GM23338 (cell line): ENCODE measurements at regions not wholly inside any gene's neighbourhood (a gene's known extent, or its start where the extent isn't known, plus 50 kb on each side); places are given as distances from the start of the nearest gene placed in this dataset.

Experiments
- ATAC-seq: fragments of 200-7000 bp; cut with Tn5 transposase; 3 replicates; pipeline ENCODE4 v1.9.1; 2020
- DNase-seq: peaks from one replicate; pipeline ENCODE4 v3.0.0-alpha.2; 2015; ENCODE audit warnings: low spot score
- H2AFZ ChIP-seq: fragments of 200-600 bp; sonication (generic); 2 replicates; pipeline ENCODE4 v1.8.0; 2016; ENCODE audit warnings: antibody characterized with exemption, mild to moderate bottlenecking, moderate library complexity
- H3F3A ChIP-seq: fragments of 200-600 bp; sonication (generic); replicated peaks from 2 replicates; pipeline ENCODE4 v1.8.0; 2017; ENCODE audit warnings: antibody characterized with exemption, mixed run types, low read depth
- H3K27ac ChIP-seq: fragments of 200-600 bp; sonication (generic); 2 replicates; pipeline ENCODE4 v1.6.1; 2016; ENCODE audit warnings: low read depth
- H3K27me3 ChIP-seq: fragments of 200-600 bp; sonication (generic); 2 replicates; pipeline ENCODE4 v1.8.0; 2016; ENCODE audit warnings: mild to moderate bottlenecking, mixed run types, moderate library complexity; ENCODE audit not compliant: insufficient read depth
- H3K36me3 ChIP-seq: fragments of 200-600 bp; sonication (generic); 2 replicates; pipeline ENCODE4 v1.8.0; 2016; ENCODE audit warnings: mild to moderate bottlenecking; ENCODE audit not compliant: insufficient read depth
- H3K4me1 ChIP-seq: fragments of 200-600 bp; sonication (generic); 2 replicates; pipeline ENCODE4 v1.8.0; 2016; ENCODE audit warnings: mild to moderate bottlenecking, moderate library complexity; ENCODE audit not compliant: insufficient read depth
- H3K4me2 ChIP-seq: fragments of 200-600 bp; sonication (generic); 2 replicates; pipeline ENCODE4 v1.7.1; 2017; ENCODE audit warnings: mixed run types
- H3K4me3 ChIP-seq: fragments of 200-600 bp; sonication (generic); 2 replicates; pipeline ENCODE4 v1.6.1; 2016; ENCODE audit warnings: mixed run types
- H3K79me2 ChIP-seq: fragments of 200-600 bp; sonication (generic); replicated peaks from 2 replicates; pipeline ENCODE4 v1.8.0; 2017; ENCODE audit warnings: mild to moderate bottlenecking; ENCODE audit not compliant: insufficient read depth
- H3K9me2 ChIP-seq: fragments of 200-600 bp; sonication (generic); 2 replicates; pipeline ENCODE4 v1.8.0; 2017; ENCODE audit not compliant: insufficient read depth
- H4K20me1 ChIP-seq: fragments of 200-600 bp; sonication (generic); replicated peaks from 2 replicates; pipeline ENCODE4 v1.8.0; 2017; ENCODE audit warnings: mild to moderate bottlenecking; ENCODE audit not compliant: insufficient read depth
- H3K27ac Mint-ChIP-seq: 2 replicates; pipeline ENCODE4 v1.8.0; 2020; ENCODE audit warnings: inconsistent platforms, mild to moderate bottlenecking, moderate library complexity, mixed read lengths
- H3K27me3 Mint-ChIP-seq: 3 replicates; pipeline ENCODE4 v1.8.0; 2022; ENCODE audit warnings: low read depth, mild to moderate bottlenecking, moderate library complexity, mixed read lengths, inconsistent platforms; ENCODE audit not compliant: insufficient read depth, poor library complexity
- H3K36me3 Mint-ChIP-seq: 3 replicates; pipeline ENCODE4 v1.8.0; 2021; ENCODE audit warnings: low read depth, mild to moderate bottlenecking, inconsistent platforms, moderate library complexity, mixed read lengths
- H3K4me1 Mint-ChIP-seq: 3 replicates; pipeline ENCODE4 v1.8.0; 2020; ENCODE audit warnings: mild to moderate bottlenecking, inconsistent platforms, mixed read lengths
- H3K4me3 Mint-ChIP-seq: 3 replicates; pipeline ENCODE4 v1.8.0; 2021; ENCODE audit warnings: moderate library complexity, mild to moderate bottlenecking, inconsistent platforms, mixed read lengths
- H3K9me3 Mint-ChIP-seq: 3 replicates; pipeline ENCODE4 v1.8.0; 2020; ENCODE audit warnings: moderate library complexity, mild to moderate bottlenecking, inconsistent platforms, mixed read lengths
- EZH2 ChIP-seq: fragments of 200-600 bp; sonication (generic); IDR thresholded peaks from one replicate; pipeline ENCODE4 v1.8.0; 2017; ENCODE audit warnings: antibody characterized with exemption, mild to moderate bottlenecking, low read depth; ENCODE audit not compliant: unreplicated experiment
- EZH2phosphoT487 ChIP-seq: fragments of 200-600 bp; sonication (generic); IDR thresholded peaks from one replicate; pipeline ENCODE4 v1.8.1; 2018; ENCODE audit warnings: antibody characterized with exemption; ENCODE audit not compliant: unreplicated experiment
- JUNB ChIP-seq: IDR thresholded peaks from one replicate; pipeline ENCODE4 v1.6.1; 2016; ENCODE audit warnings: antibody characterized with exemption; ENCODE audit not compliant: unreplicated experiment
- NANOG ChIP-seq: IDR thresholded peaks from 2 replicates; pipeline ENCODE4 v1.6.1; 2016; ENCODE audit warnings: antibody characterized with exemption, borderline replicate concordance
- POLR2AphosphoS5 ChIP-seq: IDR thresholded peaks from 2 replicates; pipeline ENCODE4 v1.6.1; 2016; ENCODE audit warnings: antibody characterized with exemption, low read depth
- STAT1 ChIP-seq: IDR thresholded peaks from one replicate; pipeline ENCODE4 v1.6.1; 2016; ENCODE audit warnings: antibody characterized with exemption; ENCODE audit not compliant: unreplicated experiment
- ZNF114 ChIP-seq: fragments of 250-450 bp; sonication (Bioruptor Pico); IDR thresholded peaks from 2 replicates; pipeline ENCODE4 v1.5.0; 2020; ENCODE audit warnings: mild to moderate bottlenecking, moderate library complexity
- TF ChIP-seq, protein P1 (sequence below): IDR thresholded peaks from 2 replicates; pipeline ENCODE4 v1.6.1; 2016; ENCODE audit warnings: antibody characterized with exemption
- TF ChIP-seq, protein P2 (sequence below), 2 experiments: fragments of 200-600 bp in 1 of 2; sonication (generic) in 1 of 2; conservative IDR thresholded peaks; 2 replicates each; pipeline versions ENCODE4 v1.5.1 to v1.6.1; 2016 to 2017; ENCODE audit warnings: antibody characterized with exemption in 2 of 2, low read depth in 2 of 2, mild to moderate bottlenecking in 2 of 2, moderate library complexity in 1 of 2
- TF ChIP-seq, protein P3 (sequence below): fragments of 250-450 bp; sonication (Bioruptor Pico); IDR thresholded peaks from 2 replicates; pipeline ENCODE4 v1.5.0; 2020; ENCODE audit warnings: mild to moderate bottlenecking, moderate library complexity

DNA sequence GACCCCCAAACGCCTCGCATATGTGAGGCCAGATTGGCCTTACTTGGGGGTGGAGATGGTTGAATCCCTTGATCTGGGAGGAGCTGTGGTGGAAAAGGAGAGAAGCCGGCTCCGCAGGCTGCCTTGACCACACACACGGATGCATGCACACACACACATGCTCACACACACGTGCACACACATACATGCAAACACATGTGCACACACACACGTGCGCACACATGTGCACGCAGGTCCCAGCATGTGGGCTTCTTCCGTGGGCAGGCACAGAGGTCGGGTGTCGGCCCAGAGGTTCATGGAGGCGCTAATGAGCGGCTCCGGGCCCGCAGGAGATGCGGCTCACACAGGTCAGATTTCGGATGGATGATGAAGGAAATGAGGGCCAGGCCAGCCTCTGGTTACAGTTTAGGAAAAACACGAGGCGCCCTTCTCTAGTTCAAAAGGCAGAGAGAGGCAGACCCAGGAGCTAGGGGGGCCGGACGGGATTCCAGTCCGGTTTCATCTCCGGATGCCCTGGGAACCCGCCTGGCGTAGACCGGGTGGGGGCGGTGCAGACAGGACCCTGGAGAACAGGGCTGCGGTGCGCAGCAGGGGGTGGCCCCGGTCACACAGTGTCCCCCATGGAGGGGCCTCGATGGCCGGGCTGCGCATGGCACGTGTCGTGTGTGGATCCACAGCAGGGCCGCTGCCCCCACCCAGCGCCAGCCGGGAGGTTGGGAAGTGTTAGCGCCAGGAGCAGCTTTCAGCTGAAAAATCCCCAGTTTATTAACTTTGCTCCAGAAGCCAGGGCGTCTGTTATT is 91.1 kb upstream of the ACTRT2 start (continued):
- TF ChIP-seq, protein P1, sequence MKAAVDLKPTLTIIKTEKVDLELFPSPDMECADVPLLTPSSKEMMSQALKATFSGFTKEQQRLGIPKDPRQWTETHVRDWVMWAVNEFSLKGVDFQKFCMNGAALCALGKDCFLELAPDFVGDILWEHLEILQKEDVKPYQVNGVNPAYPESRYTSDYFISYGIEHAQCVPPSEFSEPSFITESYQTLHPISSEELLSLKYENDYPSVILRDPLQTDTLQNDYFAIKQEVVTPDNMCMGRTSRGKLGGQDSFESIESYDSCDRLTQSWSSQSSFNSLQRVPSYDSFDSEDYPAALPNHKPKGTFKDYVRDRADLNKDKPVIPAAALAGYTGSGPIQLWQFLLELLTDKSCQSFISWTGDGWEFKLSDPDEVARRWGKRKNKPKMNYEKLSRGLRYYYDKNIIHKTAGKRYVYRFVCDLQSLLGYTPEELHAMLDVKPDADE = no peak
- TF ChIP-seq NANOG = no peak
- TF ChIP-seq EZH2phosphoT487 = no peak
- TF ChIP-seq, protein P2, sequence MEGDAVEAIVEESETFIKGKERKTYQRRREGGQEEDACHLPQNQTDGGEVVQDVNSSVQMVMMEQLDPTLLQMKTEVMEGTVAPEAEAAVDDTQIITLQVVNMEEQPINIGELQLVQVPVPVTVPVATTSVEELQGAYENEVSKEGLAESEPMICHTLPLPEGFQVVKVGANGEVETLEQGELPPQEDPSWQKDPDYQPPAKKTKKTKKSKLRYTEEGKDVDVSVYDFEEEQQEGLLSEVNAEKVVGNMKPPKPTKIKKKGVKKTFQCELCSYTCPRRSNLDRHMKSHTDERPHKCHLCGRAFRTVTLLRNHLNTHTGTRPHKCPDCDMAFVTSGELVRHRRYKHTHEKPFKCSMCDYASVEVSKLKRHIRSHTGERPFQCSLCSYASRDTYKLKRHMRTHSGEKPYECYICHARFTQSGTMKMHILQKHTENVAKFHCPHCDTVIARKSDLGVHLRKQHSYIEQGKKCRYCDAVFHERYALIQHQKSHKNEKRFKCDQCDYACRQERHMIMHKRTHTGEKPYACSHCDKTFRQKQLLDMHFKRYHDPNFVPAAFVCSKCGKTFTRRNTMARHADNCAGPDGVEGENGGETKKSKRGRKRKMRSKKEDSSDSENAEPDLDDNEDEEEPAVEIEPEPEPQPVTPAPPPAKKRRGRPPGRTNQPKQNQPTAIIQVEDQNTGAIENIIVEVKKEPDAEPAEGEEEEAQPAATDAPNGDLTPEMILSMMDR (conservative IDR thresholded peaks at IDR 0.05; ENCODE audit: low read depth in 2 of 2) = no peak
- TF ChIP-seq ZNF114 = no peak
- TF ChIP-seq JUNB = no peak
- TF ChIP-seq EZH2 = no peak

DNA sequence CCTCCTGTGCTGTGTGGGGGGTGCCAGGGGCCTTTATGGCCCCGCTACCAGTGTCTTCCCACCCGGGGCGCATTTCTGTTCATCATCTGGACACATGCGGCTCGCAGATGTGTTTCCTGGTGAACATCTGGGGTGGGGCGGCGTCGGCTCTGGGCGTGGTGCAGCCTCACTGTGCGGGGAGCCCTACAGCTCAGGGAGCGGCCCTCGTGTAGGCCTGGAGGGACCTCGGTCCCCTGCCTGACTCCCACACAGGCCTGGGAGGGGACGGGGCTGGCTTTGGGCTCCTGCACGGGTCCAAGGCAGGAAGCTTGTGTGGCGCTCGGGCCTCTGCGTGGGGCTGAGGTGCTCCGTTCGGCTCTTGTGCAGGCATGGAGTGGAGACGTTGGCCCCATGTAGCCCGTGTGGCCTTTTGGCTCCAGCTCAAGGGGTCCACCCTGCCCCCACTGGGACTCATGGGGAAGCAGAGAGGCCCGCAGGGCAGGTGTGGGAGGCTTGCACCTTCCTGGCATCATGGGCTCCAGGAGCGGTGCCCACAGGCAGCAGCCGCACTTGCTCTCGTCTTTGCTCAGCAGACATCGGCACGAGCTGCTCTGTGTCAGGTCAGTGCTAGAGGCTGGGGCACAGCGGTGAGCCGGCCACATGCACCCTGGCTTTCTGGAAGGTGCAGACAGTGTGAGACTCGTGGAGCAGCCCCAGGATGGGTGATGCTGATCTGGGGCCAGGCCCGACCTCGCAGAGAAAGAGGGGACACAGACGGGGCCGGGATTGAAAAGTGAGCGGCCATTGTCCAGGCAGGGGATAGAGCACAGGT is 90.1 kb upstream of the ACTRT2 start:
- H3K36me3 ChIP-seq = no peaks in the 10 kb centered on the region
- ATAC-seq (no peak), DNase-seq (no peak)
- no peaks in the 10 kb centered on the region for H3F3A ChIP-seq
- H3K27me3 Mint-ChIP-seq = peaks cover 6% of the 10 kb centered on the region
- no peaks in the 10 kb centered on the region for H4K20me1 ChIP-seq
- no peaks in the 10 kb centered on the region for H3K4me1 ChIP-seq
- H3K4me2 ChIP-seq = no peak overlapping the region
- no peak overlapping the region for H3K27ac ChIP-seq
- H3K27ac Mint-ChIP-seq = no peak overlapping the region
- no peak overlapping the region for H3K4me3 Mint-ChIP-seq
- no peaks in the 10 kb centered on the region for H3K9me2 ChIP-seq
- H2AFZ ChIP-seq = no peak overlapping the region
- no peaks in the 10 kb centered on the region for H3K27me3 ChIP-seq
- H3K9me3 Mint-ChIP-seq = peaks cover 71% of the 10 kb centered on the region
- H3K36me3 Mint-ChIP-seq = peaks cover 12% of the 10 kb centered on the region
- H3K4me3 ChIP-seq = no peak overlapping the region
- no peaks in the 10 kb centered on the region; the same call in 2 of the 3 replicates for H3K4me1 Mint-ChIP-seq
- H3K79me2 ChIP-seq = no peaks in the 10 kb centered on the region
- TF ChIP-seq, protein P3, sequence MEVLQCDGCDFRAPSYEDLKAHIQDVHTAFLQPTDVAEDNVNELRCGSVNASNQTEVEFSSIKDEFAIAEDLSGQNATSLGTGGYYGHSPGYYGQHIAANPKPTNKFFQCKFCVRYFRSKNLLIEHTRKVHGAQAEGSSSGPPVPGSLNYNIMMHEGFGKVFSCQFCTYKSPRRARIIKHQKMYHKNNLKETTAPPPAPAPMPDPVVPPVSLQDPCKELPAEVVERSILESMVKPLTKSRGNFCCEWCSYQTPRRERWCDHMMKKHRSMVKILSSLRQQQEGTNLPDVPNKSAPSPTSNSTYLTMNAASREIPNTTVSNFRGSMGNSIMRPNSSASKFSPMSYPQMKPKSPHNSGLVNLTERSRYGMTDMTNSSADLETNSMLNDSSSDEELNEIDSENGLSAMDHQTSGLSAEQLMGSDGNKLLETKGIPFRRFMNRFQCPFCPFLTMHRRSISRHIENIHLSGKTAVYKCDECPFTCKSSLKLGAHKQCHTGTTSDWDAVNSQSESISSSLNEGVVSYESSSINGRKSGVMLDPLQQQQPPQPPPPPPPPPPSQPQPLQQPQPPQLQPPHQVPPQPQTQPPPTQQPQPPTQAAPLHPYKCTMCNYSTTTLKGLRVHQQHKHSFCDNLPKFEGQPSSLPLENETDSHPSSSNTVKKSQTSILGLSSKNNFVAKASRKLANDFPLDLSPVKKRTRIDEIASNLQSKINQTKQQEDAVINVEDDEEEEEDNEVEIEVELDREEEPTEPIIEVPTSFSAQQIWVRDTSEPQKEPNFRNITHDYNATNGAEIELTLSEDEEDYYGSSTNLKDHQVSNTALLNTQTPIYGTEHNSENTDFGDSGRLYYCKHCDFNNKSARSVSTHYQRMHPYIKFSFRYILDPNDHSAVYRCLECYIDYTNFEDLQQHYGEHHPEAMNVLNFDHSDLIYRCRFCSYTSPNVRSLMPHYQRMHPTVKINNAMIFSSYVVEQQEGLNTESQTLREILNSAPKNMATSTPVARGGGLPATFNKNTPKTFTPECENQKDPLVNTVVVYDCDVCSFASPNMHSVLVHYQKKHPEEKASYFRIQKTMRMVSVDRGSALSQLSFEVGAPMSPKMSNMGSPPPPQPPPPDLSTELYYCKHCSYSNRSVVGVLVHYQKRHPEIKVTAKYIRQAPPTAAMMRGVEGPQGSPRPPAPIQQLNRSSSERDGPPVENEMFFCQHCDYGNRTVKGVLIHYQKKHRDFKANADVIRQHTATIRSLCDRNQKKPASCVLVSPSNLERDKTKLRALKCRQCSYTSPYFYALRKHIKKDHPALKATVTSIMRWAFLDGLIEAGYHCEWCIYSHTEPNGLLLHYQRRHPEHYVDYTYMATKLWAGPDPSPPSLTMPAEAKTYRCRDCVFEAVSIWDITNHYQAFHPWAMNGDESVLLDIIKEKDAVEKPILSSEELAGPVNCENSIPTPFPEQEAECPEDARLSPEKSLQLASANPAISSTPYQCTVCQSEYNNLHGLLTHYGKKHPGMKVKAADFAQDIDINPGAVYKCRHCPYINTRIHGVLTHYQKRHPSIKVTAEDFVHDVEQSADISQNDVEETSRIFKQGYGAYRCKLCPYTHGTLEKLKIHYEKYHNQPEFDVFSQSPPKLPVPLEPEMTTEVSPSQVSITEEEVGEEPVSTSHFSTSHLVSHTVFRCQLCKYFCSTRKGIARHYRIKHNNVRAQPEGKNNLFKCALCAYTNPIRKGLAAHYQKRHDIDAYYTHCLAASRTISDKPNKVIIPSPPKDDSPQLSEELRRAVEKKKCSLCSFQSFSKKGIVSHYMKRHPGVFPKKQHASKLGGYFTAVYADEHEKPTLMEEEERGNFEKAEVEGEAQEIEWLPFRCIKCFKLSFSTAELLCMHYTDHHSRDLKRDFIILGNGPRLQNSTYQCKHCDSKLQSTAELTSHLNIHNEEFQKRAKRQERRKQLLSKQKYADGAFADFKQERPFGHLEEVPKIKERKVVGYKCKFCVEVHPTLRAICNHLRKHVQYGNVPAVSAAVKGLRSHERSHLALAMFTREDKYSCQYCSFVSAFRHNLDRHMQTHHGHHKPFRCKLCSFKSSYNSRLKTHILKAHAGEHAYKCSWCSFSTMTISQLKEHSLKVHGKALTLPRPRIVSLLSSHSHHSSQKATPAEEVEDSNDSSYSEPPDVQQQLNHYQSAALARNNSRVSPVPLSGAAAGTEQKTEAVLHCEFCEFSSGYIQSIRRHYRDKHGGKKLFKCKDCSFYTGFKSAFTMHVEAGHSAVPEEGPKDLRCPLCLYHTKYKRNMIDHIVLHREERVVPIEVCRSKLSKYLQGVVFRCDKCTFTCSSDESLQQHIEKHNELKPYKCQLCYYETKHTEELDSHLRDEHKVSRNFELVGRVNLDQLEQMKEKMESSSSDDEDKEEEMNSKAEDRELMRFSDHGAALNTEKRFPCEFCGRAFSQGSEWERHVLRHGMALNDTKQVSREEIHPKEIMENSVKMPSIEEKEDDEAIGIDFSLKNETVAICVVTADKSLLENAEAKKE (CRISPR knock-in tag) = no peak
- TF ChIP-seq JUNB (no peak), EZH2 (no peak), POLR2AphosphoS5 (no peak), STAT1 (no peak)
- TF ChIP-seq, protein P2 (conservative IDR thresholded peaks at IDR 0.05; ENCODE audit: low read depth in 2 of 2) = no peak
- TF ChIP-seq, protein P1 = no peak
